ENCODE measurements at regions not wholly inside any gene's neighbourhood (a gene's known extent, or its start where the extent isn't known, plus 50 kb on each side); places are given as distances from the start of the nearest gene placed in this dataset.

DNA sequence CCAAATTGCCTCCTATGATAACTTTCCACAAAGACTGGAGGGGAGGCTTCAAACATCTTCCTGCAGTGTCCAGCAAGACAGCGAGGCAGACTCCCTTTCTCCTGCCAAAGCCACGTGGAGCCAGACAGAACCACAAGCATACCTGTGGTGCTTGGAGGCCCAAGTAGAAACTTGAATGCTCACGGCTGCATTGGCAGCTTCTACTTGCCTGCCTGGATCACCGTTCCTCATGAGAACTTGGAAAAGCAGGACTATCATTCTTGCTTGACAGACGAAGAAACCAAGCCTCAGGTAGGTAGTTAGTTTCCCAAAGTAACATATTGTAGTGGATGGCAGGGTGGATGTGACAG is 216.3 kb upstream of the SFRP2 start:
- ATAC-seq, result no peak
- BruUV-seq (replicated peaks), result no TSS peak
- intact Hi-C loops (cut with micrococcal nuclease; ENCODE audit: unreplicated experiment), result no loop called here

GRCh38 chr4:154004507-154005170 is 215.8 kb upstream of the SFRP2 start:
- Histone ChIP-seq H3K4me1 (ENCODE audit: control insufficient read depth, insufficient read depth, low read length) (no peaks in the 10 kb centered on the region), H3K27me3 (ENCODE audit: control insufficient read depth, insufficient read depth, low read length) (no peaks in the 10 kb centered on the region), H3K27ac (ENCODE audit: low read length) (no peak overlapping the region), H3K4me3 (ENCODE audit: low read depth in 2 of 2, low read length in 2 of 2) (no peak overlapping the region), H3K9me3 (ENCODE audit: control insufficient read depth, insufficient read depth, low read depth, low read length) (no peaks in the 10 kb centered on the region), H3K36me3 (ENCODE audit: control insufficient read depth, insufficient read depth, low read length) (no peaks in the 10 kb centered on the region)
- TF ChIP-seq, protein P1, sequence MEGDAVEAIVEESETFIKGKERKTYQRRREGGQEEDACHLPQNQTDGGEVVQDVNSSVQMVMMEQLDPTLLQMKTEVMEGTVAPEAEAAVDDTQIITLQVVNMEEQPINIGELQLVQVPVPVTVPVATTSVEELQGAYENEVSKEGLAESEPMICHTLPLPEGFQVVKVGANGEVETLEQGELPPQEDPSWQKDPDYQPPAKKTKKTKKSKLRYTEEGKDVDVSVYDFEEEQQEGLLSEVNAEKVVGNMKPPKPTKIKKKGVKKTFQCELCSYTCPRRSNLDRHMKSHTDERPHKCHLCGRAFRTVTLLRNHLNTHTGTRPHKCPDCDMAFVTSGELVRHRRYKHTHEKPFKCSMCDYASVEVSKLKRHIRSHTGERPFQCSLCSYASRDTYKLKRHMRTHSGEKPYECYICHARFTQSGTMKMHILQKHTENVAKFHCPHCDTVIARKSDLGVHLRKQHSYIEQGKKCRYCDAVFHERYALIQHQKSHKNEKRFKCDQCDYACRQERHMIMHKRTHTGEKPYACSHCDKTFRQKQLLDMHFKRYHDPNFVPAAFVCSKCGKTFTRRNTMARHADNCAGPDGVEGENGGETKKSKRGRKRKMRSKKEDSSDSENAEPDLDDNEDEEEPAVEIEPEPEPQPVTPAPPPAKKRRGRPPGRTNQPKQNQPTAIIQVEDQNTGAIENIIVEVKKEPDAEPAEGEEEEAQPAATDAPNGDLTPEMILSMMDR (IDR thresholded peaks at IDR 0.05), result no peak
- no peak for TF ChIP-seq SIN3A (IDR thresholded peaks at IDR 0.05; ENCODE audit: borderline replicate concordance, insufficient read depth, low read depth, low read length)
- TF ChIP-seq, protein P2, sequence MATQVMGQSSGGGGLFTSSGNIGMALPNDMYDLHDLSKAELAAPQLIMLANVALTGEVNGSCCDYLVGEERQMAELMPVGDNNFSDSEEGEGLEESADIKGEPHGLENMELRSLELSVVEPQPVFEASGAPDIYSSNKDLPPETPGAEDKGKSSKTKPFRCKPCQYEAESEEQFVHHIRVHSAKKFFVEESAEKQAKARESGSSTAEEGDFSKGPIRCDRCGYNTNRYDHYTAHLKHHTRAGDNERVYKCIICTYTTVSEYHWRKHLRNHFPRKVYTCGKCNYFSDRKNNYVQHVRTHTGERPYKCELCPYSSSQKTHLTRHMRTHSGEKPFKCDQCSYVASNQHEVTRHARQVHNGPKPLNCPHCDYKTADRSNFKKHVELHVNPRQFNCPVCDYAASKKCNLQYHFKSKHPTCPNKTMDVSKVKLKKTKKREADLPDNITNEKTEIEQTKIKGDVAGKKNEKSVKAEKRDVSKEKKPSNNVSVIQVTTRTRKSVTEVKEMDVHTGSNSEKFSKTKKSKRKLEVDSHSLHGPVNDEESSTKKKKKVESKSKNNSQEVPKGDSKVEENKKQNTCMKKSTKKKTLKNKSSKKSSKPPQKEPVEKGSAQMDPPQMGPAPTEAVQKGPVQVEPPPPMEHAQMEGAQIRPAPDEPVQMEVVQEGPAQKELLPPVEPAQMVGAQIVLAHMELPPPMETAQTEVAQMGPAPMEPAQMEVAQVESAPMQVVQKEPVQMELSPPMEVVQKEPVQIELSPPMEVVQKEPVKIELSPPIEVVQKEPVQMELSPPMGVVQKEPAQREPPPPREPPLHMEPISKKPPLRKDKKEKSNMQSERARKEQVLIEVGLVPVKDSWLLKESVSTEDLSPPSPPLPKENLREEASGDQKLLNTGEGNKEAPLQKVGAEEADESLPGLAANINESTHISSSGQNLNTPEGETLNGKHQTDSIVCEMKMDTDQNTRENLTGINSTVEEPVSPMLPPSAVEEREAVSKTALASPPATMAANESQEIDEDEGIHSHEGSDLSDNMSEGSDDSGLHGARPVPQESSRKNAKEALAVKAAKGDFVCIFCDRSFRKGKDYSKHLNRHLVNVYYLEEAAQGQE (IDR thresholded peaks at IDR 0.05; ENCODE audit: insufficient read depth in 1 of 2, low read depth in 2 of 2, low read length in 1 of 2), result no peak
- TF ChIP-seq POLR2AphosphoS5 (IDR thresholded peaks at IDR 0.05; ENCODE audit: low read depth, low read length), result no peak
- TF ChIP-seq TCF7L2 (IDR thresholded peaks at IDR 0.05; ENCODE audit: low read depth, low read length), result no peak
- ChIA-PET POLR2A (no interaction called here), CTCF (no interaction called here)
- in situ Hi-C loops (cut with HindIII; ENCODE audit: low pct_unique_long_range_greater_than_20kb, low sequenced_read_pairs), result no loop called here
- ATAC-seq (no peak), DNase-seq (ENCODE audit: low read depth, low spot score) (no peak)
- intact Hi-C loops (cut with micrococcal nuclease; ENCODE audit: unreplicated experiment), result no loop called here
- BruUV-seq (replicated peaks), result no TSS peak

More for the DNA sequence above, 216.3 kb upstream of the SFRP2 start:
- H3K9me3 ChIP-seq (ENCODE audit: control insufficient read depth, insufficient read depth, low read depth, low read length), result no peaks in the 10 kb centered on the region
- in situ Hi-C loops (cut with HindIII; ENCODE audit: low pct_unique_long_range_greater_than_20kb, low sequenced_read_pairs), result no loop called here
- H3K27ac ChIP-seq (ENCODE audit: low read length), result no peak overlapping the region
- POLR2A ChIA-PET, result no interaction called here
- H3K4me1 ChIP-seq (ENCODE audit: control insufficient read depth, insufficient read depth, low read length), result no peaks in the 10 kb centered on the region
- no peak overlapping the region for H3K4me3 ChIP-seq (ENCODE audit: low read depth in 2 of 2, low read length in 2 of 2)
- TF ChIP-seq, protein P2 (IDR thresholded peaks at IDR 0.05; ENCODE audit: insufficient read depth in 1 of 2, low read depth in 2 of 2, low read length in 1 of 2), result no peak
- TF ChIP-seq, protein P1 (IDR thresholded peaks at IDR 0.05), result no peak
- TF ChIP-seq POLR2AphosphoS5 (IDR thresholded peaks at IDR 0.05; ENCODE audit: low read depth, low read length), result no peak
- TF ChIP-seq SIN3A (IDR thresholded peaks at IDR 0.05; ENCODE audit: borderline replicate concordance, insufficient read depth, low read depth, low read length), result no peak
- H3K27me3 ChIP-seq (ENCODE audit: control insufficient read depth, insufficient read depth, low read length), result no peaks in the 10 kb centered on the region
- DNase-seq (ENCODE audit: low read depth, low spot score), result no peak
- H3K36me3 ChIP-seq (ENCODE audit: control insufficient read depth, insufficient read depth, low read length), result no peaks in the 10 kb centered on the region
- CTCF ChIA-PET, result no interaction called here
